ENCODE measurements at regions not wholly inside any gene's neighbourhood (a gene's known extent, or its start where the extent isn't known, plus 50 kb on each side); places are given as distances from the start of the nearest gene placed in this dataset.

DNA sequence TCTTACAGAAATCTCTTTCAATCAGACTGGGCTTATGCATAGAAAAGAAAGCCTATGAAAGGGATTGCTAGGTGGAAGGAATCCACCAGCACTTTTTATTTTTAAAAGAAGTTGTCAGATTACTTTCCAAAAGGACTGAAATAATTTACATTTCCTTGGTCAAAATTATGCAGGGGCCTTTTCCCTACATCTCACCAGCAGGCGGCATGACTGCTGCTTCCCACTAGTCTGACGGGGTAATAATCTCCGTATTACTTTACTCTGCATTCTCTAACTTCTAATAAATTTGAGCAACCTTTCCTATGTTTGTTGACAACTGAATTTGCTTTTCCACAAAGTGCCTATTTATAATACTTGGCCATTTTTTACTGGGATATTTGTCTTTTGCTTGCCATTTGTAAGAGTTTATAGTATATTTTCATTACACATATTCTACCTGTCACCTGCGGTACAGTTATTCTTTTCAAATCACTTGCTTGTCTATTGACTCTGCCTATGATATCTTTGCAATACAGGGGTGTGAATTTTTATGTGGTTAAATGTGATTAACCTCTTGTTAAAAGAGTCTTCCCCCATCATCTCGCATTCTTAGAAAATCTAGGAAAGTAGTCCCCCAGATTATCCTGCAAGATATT is 51.9 kb upstream of the USP47 start:
- H3K9me3 Mint-ChIP-seq = no peaks in the 10 kb centered on the region
- DNase-seq (no peak), ATAC-seq (replicated peaks in 1 of 2) (no peak)
- H3K27ac Mint-ChIP-seq = no peak overlapping the region
- H3K4me1 Mint-ChIP-seq (ENCODE audit: low read depth) = no peaks in the 10 kb centered on the region
- no peaks in the 10 kb centered on the region for H3K27me3 Mint-ChIP-seq (ENCODE audit: low read depth)
- no peak overlapping the region for H3K4me3 Mint-ChIP-seq
- no peaks in the 10 kb centered on the region for H3K36me3 Mint-ChIP-seq (ENCODE audit: insufficient read depth in 2 of 2)

DNA sequence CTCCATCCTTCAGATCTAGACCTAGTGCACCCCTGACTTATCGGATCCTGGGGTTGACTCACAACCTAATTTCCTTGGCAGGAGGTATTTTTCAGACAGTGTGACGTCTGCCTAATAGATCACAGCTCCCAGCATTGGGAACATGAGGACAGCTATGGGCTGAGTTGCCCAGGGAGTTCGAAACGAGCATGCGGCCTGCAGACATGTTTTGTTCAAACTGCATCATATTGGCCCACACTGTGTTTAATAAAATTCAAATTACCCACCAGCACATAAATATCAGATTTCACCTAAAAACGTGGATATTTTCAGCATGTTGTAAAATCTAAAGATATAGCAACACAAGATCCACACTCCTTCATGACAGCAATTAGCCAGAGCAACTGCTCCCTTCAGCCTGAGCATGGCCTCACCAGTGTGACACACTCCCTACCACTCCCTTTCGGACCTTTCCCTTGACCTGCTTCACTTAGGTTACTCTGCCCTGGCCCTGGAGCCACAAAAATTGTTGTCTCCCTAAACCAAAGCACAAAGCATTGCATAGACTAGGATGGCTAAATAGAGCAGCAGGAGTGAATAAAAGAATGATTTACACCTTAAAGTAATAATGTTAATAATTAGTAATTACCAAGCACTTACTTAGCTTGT is 53.6 kb upstream of the USP47 start:
- no peak overlapping the region for H3K27ac Mint-ChIP-seq
- no peak for DNase-seq
- no peak overlapping the region for H3K4me3 Mint-ChIP-seq
- no peaks in the 10 kb centered on the region for H3K9me3 Mint-ChIP-seq
- ATAC-seq (replicated peaks in 1 of 2) = peak in 1 of 2 donors; percentile 5
- no peaks in the 10 kb centered on the region for H3K36me3 Mint-ChIP-seq (ENCODE audit: insufficient read depth in 2 of 2)
- H3K4me1 Mint-ChIP-seq (ENCODE audit: low read depth) = no peaks in the 10 kb centered on the region
- peaks cover 7% of the 10 kb centered on the region for H3K27me3 Mint-ChIP-seq (ENCODE audit: low read depth)

DNA sequence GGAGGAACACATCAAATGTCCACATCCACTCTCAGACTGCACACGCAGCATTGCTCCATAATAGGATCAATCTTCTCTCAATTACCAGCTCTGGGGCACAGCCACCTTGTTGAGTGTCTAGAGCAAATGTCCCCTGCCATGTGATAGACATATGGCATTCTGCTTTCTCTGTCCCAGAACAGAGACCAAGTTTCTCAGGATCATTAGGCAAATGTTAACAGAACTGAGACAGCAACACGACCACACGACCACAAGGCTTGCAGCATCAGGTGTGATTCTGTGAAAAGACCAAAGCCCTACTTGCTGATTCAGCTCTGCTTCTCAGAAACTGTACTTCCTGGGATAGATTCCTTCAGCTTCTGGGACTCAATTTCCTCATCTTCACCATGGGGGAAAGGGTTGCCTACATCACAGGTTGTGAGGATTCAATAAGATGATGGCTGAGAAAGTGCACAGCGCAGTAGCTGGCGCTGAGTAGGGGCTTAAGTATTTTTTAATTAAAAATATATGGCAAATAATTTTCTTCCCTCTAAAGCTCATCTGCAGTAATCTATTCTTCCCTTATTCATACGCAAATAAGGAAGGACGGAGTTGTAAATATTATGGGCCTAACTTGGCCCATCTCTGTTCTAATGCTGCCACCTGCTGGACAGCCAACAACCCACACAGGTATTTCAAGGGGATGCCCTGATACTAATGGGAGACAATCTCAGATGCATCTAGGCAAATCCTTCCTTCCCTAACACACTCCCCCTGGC is 54.3 kb upstream of the USP47 start:
- peak; percentile 66 to 67 for DNase-seq
- Mint-ChIP-seq H3K4me1 (ENCODE audit: low read depth) (no peaks in the 10 kb centered on the region), H3K27ac (no peak overlapping the region), H3K36me3 (ENCODE audit: insufficient read depth in 2 of 2) (no peaks in the 10 kb centered on the region), H3K27me3 (ENCODE audit: low read depth) (peaks cover 7% of the 10 kb centered on the region), H3K4me3 (no peak overlapping the region), H3K9me3 (no peaks in the 10 kb centered on the region)
- peak; percentile 69 to 81 for ATAC-seq (replicated peaks in 1 of 2)

DNA sequence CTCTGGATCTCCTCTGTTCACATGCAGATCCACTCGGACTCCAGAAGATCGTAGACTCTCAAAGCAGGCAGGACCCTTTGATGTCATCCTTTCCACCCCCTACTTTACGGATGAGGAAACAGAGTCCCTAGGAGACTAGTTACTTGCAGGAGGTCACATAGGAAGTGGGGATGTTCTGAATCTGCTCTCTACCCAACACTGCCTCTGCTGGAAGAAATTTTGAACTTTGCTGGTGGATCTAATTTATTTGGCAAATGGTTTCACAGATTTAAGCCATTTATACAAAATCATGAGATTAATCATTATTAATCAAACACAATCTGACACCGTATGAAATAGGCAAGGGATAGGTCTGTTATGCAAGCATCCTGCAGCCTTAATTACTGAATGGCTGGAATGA is 55.0 kb upstream of the USP47 start:
- no peaks in the 10 kb centered on the region for H3K36me3 Mint-ChIP-seq (ENCODE audit: insufficient read depth in 2 of 2)
- DNase-seq (no peak), ATAC-seq (replicated peaks in 1 of 2) (no peak)
- H3K4me3 Mint-ChIP-seq = no peak overlapping the region
- H3K27me3 Mint-ChIP-seq (ENCODE audit: low read depth) = peaks cover 14% of the 10 kb centered on the region
- H3K27ac Mint-ChIP-seq = no peak overlapping the region
- H3K9me3 Mint-ChIP-seq = no peaks in the 10 kb centered on the region
- no peaks in the 10 kb centered on the region for H3K4me1 Mint-ChIP-seq (ENCODE audit: low read depth)

DNA sequence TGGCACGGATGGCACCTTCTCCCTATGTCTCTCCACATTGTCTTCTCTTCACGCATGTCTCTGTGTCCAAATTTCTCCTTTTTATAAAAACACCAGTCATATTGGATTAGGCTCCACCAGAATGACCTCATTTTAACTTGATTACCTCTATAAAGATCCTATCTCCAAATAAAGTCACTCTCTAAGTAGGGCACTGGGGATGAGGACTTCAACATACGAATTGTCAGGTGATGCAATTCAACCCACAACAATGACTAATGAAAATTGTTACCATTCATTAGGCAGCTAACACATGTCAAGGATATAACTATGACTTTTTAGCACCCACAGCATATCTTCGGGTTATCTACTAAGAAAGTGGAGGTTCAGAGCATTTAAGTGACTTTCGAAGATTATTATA is 55.5 kb upstream of the USP47 start:
- ATAC-seq (replicated peaks in 1 of 2) = no peak
- Mint-ChIP-seq H3K27ac (no peak overlapping the region), H3K36me3 (ENCODE audit: insufficient read depth in 2 of 2) (no peaks in the 10 kb centered on the region), H3K9me3 (no peaks in the 10 kb centered on the region), H3K4me1 (ENCODE audit: low read depth) (no peaks in the 10 kb centered on the region), H3K4me3 (no peak overlapping the region), H3K27me3 (ENCODE audit: low read depth) (peaks cover 17% of the 10 kb centered on the region)
- DNase-seq = no peak

DNA sequence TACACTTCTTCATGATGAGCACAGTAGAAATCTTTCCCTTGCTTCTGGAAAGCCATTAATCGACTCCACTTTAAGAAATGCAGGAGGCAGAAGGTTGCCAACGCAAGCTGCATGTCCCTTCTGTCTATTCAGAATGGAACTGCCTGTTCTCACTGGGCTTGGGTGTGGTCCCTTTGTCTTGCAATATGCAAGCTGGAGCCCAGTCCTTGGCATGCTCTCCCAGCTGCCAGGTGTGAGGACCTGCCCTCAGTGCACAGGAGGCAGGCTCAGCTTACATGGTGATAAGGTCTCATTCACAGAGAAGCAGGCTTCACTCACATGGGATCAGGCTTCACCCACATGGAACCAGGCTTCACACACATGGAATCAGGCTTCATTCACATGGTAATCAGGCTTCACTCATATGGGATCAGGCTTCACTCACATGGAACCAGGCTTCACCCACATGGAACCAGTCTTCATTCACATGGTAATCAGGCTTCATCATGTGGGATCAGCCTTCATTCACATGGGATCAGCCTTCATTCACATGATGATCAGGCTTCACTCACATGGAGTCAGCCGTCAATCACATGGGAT is 59.2 kb upstream of the USP47 start:
- Mint-ChIP-seq H3K9me3 (no peaks in the 10 kb centered on the region), H3K27me3 (ENCODE audit: low read depth) (peaks cover 29% of the 10 kb centered on the region), H3K27ac (no peak overlapping the region), H3K36me3 (ENCODE audit: insufficient read depth in 2 of 2) (no peaks in the 10 kb centered on the region), H3K4me3 (no peak overlapping the region), H3K4me1 (ENCODE audit: low read depth) (peaks cover 7% of the 10 kb centered on the region)
- ATAC-seq (replicated peaks in 1 of 2) (no peak), DNase-seq (no peak)

DNA sequence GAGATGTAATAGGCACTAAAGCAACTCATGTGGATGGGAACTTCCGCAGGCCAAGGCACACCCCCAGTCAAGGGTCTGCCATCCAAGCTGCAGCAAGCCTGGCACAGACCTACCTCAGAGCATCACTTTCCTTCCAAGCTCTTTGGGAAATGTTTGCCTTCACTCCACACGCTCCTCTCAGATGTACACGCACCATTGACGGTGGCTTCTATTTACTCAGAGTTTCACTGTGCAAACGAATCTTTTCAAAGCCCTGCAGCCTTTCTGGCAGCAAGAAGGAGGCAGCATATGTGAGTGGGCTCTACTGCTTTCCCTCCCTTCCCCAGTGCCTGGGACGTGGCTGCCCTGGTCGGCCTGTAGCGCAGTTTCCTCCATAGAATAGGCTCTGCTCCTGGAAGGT is 60.9 kb upstream of the USP47 start:
- ATAC-seq (replicated peaks in 1 of 2) (no peak), DNase-seq (no peak)
- H3K27me3 Mint-ChIP-seq (ENCODE audit: low read depth) = peaks cover 29% of the 10 kb centered on the region
- no peaks in the 10 kb centered on the region for H3K36me3 Mint-ChIP-seq (ENCODE audit: insufficient read depth in 2 of 2)
- H3K9me3 Mint-ChIP-seq = no peaks in the 10 kb centered on the region
- no peak overlapping the region for H3K27ac Mint-ChIP-seq
- peaks cover 9% of the 10 kb centered on the region for H3K4me1 Mint-ChIP-seq (ENCODE audit: low read depth)
- H3K4me3 Mint-ChIP-seq = no peak overlapping the region

DNA sequence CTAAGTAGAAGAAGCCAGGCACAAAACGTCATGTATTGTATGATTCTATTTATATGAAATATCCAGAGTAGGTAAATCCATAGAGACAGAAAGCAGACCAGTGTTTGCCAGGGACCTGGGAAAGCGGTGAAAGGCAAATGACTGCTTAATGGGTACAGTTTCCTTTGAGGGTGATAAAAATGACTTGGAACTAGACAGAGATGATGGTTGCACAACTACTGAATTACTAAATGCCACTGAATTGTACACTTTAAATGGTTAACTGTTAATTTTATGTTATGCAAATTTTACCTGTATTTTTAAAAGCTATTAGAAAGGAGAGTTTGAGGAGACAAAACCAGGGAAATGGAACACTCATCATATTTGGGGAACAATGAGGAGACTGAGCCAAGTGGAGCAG is 61.8 kb upstream of the USP47 start:
- DNase-seq (no peak), ATAC-seq (replicated peaks in 1 of 2) (no peak)
- H3K36me3 Mint-ChIP-seq (ENCODE audit: insufficient read depth in 2 of 2) = no peaks in the 10 kb centered on the region
- H3K27me3 Mint-ChIP-seq (ENCODE audit: low read depth) = peaks cover 29% of the 10 kb centered on the region
- H3K4me1 Mint-ChIP-seq (ENCODE audit: low read depth) = peaks cover 9% of the 10 kb centered on the region
- no peak overlapping the region for H3K4me3 Mint-ChIP-seq
- no peak overlapping the region for H3K27ac Mint-ChIP-seq
- H3K9me3 Mint-ChIP-seq = no peaks in the 10 kb centered on the region

DNA sequence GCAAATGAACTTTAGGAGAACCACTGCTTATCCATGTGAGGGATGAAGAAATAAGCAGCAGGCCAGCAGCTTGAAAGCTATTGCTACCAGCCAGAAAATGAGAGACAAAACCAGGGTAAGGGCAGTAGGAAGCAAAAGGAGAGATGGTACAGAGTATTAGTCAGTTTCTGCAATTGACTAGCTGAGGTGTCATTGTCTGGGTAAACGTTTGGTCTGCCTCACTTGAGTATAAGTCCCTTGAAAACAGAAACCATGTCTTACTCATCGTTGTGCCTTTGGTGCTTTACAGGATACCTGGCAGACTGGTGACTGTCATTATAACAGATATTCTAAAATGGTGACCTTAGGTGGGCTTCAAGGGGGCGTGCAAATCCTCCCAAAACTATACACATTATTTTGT is 63.9 kb upstream of the USP47 start:
- Mint-ChIP-seq H3K4me3 (no peak overlapping the region), H3K4me1 (ENCODE audit: low read depth) (peaks cover 9% of the 10 kb centered on the region), H3K27me3 (ENCODE audit: low read depth) (peaks cover 31% of the 10 kb centered on the region), H3K36me3 (ENCODE audit: insufficient read depth in 2 of 2) (no peaks in the 10 kb centered on the region), H3K9me3 (no peaks in the 10 kb centered on the region), H3K27ac (no peak overlapping the region)
- DNase-seq (peak in 1 of 2 donors; percentile 8), ATAC-seq (replicated peaks in 1 of 2) (peak; percentile 98 to 99)

DNA sequence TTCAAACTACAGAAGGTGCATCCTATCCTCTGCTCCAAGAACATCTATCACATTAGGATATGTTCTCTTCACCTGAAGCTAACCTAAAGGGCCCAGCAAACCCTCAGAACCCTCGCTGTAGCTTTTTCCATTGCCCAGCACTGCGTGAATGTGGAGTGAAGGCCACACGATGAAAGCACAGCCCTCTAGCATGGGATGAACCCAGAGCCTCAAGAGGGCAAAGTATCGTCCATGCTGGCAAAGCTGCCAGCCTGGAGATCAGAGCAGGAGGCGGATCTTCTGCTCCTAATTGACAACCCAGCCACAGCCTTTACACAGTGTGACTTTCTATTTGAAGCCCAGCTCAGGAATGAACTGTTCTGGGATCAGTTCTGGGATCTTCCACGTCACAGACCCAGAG is 65.1 kb upstream of the USP47 start:
- Mint-ChIP-seq H3K4me3 (no peak overlapping the region), H3K27me3 (ENCODE audit: low read depth) (peaks cover 27% of the 10 kb centered on the region), H3K9me3 (no peaks in the 10 kb centered on the region), H3K36me3 (ENCODE audit: insufficient read depth in 2 of 2) (no peaks in the 10 kb centered on the region), H3K4me1 (ENCODE audit: low read depth) (peaks cover 9% of the 10 kb centered on the region), H3K27ac (no peak overlapping the region)
- ATAC-seq (replicated peaks in 1 of 2) (no peak), DNase-seq (no peak)

DNA sequence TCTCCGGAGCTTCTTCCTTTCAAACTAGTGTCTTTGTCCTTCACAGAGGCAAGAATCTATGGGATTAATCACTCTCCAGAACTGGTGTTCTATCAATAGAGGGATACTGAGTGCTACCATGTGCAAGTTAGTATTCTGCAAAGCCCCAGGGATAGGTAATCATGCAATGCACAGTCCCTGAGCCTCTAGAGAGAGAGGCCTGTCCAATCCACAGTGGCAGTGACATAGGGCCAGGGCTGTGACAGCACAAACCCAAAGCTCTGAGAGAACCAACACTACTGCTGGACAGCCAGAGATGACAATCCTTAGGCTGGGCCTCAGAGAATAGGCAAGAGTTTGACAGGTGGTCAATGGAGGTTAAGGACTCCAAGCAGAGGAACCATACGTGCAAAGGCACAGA is 66.8 kb upstream of the USP47 start:
- no peak for ATAC-seq (replicated peaks in 1 of 2)

DNA sequence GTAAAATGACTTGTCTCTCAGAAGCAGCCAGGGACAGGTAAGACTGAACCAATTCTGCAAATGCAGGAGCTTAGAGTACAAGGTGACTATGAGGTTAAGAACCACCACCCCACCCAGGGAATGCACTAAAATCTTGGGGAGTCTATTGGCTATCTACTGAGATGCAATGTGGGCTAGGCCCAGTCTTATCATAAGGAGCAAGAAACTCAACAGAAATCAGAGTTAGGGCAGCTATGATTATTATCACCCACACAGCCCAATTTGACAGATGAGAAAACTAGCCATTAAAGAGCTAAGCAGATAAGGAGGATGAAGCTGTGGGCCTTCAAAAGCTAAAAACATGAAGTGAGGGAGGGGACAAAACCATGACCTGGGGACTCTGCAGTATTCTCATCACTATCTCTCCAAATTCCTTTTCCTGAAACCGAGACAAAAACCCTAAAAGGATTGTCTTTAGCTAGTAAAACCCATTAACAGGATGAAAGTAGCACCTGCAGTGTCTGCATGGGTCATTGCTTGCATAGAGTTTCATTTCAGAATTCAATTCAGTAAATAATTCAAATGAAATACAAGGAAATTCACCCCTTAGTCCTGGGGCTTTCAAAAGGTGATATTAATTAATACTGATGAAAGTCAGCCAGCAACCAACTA is 68.8 kb upstream of the USP47 start:
- H3K4me3 Mint-ChIP-seq = no peak overlapping the region
- no peaks in the 10 kb centered on the region for H3K9me3 Mint-ChIP-seq
- H3K27ac Mint-ChIP-seq = no peak overlapping the region
- DNase-seq (no peak), ATAC-seq (replicated peaks in 1 of 2) (no peak)
- peaks cover 5% of the 10 kb centered on the region for H3K4me1 Mint-ChIP-seq (ENCODE audit: low read depth)
- H3K36me3 Mint-ChIP-seq (ENCODE audit: insufficient read depth in 2 of 2) = no peaks in the 10 kb centered on the region
- peaks cover 35% of the 10 kb centered on the region for H3K27me3 Mint-ChIP-seq (ENCODE audit: low read depth)

More for the DNA sequence above, 66.8 kb upstream of the USP47 start:
- H3K4me3 Mint-ChIP-seq = no peak overlapping the region
- H3K9me3 Mint-ChIP-seq = no peaks in the 10 kb centered on the region
- peaks cover 9% of the 10 kb centered on the region for H3K4me1 Mint-ChIP-seq (ENCODE audit: low read depth)
- H3K27me3 Mint-ChIP-seq (ENCODE audit: low read depth) = peaks cover 37% of the 10 kb centered on the region
- no peak overlapping the region for H3K27ac Mint-ChIP-seq
- DNase-seq = no peak
- H3K36me3 Mint-ChIP-seq (ENCODE audit: insufficient read depth in 2 of 2) = no peaks in the 10 kb centered on the region

DNA sequence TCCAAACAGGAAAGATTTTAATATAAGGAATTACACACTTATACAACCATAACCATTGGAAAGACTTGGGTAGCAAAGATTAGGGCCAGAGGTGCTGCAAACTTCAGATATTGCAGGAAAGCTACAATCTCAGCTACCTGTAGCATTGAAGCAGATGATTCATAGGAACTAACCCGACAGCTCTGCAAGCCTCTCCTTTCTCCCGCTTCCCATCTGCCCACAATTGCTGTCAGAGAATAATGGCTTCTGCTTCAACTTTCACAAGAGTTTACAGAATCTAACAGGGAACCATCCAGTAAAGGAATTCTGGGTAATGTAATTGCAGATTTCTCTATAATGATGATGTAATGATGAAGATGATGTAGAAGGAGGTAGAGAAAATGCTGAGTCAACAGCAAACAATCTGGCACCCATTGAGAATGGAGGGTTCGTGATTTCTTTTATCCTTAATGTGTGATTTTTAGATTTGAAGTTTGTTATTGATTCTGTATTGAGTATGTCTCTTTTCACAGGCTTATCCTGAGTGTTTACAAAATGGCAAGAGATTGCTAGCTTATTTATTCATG is 70.8 kb upstream of the USP47 start:
- no peaks in the 10 kb centered on the region for H3K4me1 Mint-ChIP-seq (ENCODE audit: low read depth)
- H3K27me3 Mint-ChIP-seq (ENCODE audit: low read depth) = peaks cover 44% of the 10 kb centered on the region
- DNase-seq (no peak), ATAC-seq (replicated peaks in 1 of 2) (no peak)
- no peaks in the 10 kb centered on the region for H3K9me3 Mint-ChIP-seq
- no peaks in the 10 kb centered on the region for H3K36me3 Mint-ChIP-seq (ENCODE audit: insufficient read depth in 2 of 2)
- H3K4me3 Mint-ChIP-seq = no peak overlapping the region
- no peak overlapping the region for H3K27ac Mint-ChIP-seq

All from activated T-cell treated with anti-CD3 and anti-CD28 coated beads, Interleukin-2, amount 50 U/mL, for 72 hours (primary cell).